HepG2 (cell line): ENCODE measurements at regions not wholly inside any gene's neighbourhood (a gene's known extent, or its start where the extent isn't known, plus 50 kb on each side); places are given as distances from the start of the nearest gene placed in this dataset.

Experiments
- CTCF ChIP-seq: sonication (generic); formaldehyde crosslinking; IDR thresholded peaks from 2 replicates; pipeline ENCODE4 v1.5.0; 2020; ENCODE audit warnings: mild to moderate bottlenecking, missing genetic modification reagents, moderate library complexity
- EP300 ChIP-seq, 3 experiments: sonication (generic) in 1 of 3; formaldehyde crosslinking in 1 of 3; IDR thresholded peaks; 2 replicates each; pipeline versions ENCODE4 v1.5.1 to v1.6.1; 2011 to 2020; ENCODE audit warnings: low read depth in 2 of 3, low read length in 2 of 3, borderline replicate concordance in 1 of 3, improper control_type of control experiment in 1 of 3, mild to moderate bottlenecking in 1 of 3, missing genetic modification reagents in 1 of 3, moderate library complexity in 1 of 3
- MEF2D ChIP-seq: sonication (generic); formaldehyde crosslinking; IDR thresholded peaks from 2 replicates; pipeline ENCODE4 v1.5.1; 2020; ENCODE audit warnings: mild to moderate bottlenecking, missing genetic modification reagents
- NFYB ChIP-seq: sonication (generic); formaldehyde crosslinking; IDR thresholded peaks from 2 replicates; pipeline ENCODE4 v1.4.0; 2020; ENCODE audit warnings: missing genetic modification reagents
- SKI ChIP-seq: fragments of 450-650 bp; IDR thresholded peaks from one replicate; pipeline ENCODE4 v1.6.1; 2018; ENCODE audit warnings: mild to moderate bottlenecking; ENCODE audit not compliant: partially characterized antibody
- SMC3 ChIP-seq: IDR thresholded peaks from 2 replicates; pipeline ENCODE4 v1.6.1; 2011; ENCODE audit warnings: low read length, improper control_type of control experiment
- ZNF614 ChIP-seq: IDR thresholded peaks from 2 replicates; pipeline ENCODE4 v1.6.1; 2018; ENCODE audit warnings: missing biosample characterization, missing genetic modification reagents, inconsistent platforms, borderline replicate concordance
- TF ChIP-seq, protein P1 (sequence below): sonication (generic); formaldehyde crosslinking; IDR thresholded peaks from 2 replicates; pipeline ENCODE4 v1.4.0; 2020; ENCODE audit warnings: missing genetic modification reagents

GRCh38 chr4:28686618-28687017, 1826.0 kb downstream of the STIM2 start:
- TF ChIP-seq CTCF (peak; percentile 22; the same call in 1 of the 2 replicates), ZNF614 (no peak), MEF2D (CRISPR knock-in tag) (no peak), SKI (no peak), SMC3 (no peak), EP300 (IDR thresholded peaks at IDR 0.05; ENCODE audit: low read depth in 2 of 2, low read length in 2 of 2) (no peak), EP300 (CRISPR knock-in tag; IDR thresholded peaks at IDR 0.05; ENCODE audit: borderline replicate concordance) (no peak), NFYB (no peak)
- TF ChIP-seq, protein P1, sequence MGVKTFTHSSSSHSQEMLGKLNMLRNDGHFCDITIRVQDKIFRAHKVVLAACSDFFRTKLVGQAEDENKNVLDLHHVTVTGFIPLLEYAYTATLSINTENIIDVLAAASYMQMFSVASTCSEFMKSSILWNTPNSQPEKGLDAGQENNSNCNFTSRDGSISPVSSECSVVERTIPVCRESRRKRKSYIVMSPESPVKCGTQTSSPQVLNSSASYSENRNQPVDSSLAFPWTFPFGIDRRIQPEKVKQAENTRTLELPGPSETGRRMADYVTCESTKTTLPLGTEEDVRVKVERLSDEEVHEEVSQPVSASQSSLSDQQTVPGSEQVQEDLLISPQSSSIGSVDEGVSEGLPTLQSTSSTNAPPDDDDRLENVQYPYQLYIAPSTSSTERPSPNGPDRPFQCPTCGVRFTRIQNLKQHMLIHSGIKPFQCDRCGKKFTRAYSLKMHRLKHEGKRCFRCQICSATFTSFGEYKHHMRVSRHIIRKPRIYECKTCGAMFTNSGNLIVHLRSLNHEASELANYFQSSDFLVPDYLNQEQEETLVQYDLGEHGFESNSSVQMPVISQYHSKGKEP: no peak
